Epithelial cell of esophagus (primary cell): ENCODE measurements at regions not wholly inside any gene's neighbourhood (a gene's known extent, or its start where the extent isn't known, plus 50 kb on each side); places are given as distances from the start of the nearest gene placed in this dataset.
"Not testable (repeated sequence)": the region's sequence is repeated elsewhere in the genome, so short reads cannot be mapped to it uniquely, and the experiment has no call there.

Experiments
- DNase-seq: peaks from one replicate; pipeline ENCODE4 v3.0.0; 2010; ENCODE audit warnings: low read depth
- H3K4me3 ChIP-seq: 2 replicates; pipeline ENCODE4 v1.5.1; 2011; ENCODE audit warnings: mild to moderate bottlenecking, low read length, control low read depth
- TF ChIP-seq, protein P1 (sequence below): IDR thresholded peaks from 2 replicates; pipeline ENCODE4 v1.5.1; 2011; ENCODE audit warnings: low read depth, mild to moderate bottlenecking, low read length, control low read depth, inconsistent platforms; ENCODE audit not compliant: insufficient read depth; ENCODE audit errors: missing control alignments

DNA sequence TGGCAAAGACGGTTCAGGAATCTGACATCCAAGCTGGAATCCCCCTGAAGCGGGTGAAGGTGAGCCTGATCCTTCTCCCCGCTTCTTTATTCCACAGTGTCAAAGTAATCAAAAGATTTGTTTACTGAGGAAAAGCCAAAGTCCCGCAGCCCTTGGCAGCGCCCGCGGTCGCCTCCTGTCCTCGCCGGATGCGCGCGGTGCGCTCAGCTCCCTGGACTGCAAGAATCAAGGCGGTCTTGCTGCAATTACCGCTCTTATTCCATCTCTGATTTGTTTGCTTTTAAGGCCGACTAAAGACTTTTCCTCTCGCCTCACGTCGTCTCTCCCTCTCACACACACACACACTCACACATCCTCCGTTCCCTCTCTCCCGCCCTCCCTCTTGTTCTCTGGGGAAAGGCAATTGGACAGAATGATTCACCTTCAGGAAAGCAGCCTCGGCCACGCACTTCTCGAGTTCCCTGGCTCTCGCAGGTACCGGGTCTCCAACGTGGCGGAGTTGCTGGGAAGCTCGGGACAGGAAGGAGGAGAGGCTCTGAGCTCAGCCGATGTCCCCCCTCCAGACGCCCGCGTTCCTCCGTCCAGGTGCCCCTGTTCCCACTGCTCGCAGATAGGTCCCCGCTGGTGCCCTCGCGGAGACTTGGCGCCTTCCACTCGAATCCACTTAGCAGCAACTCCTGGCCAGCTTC lies 68.6 kb upstream of the USP15 start:
- TF ChIP-seq, protein P1, sequence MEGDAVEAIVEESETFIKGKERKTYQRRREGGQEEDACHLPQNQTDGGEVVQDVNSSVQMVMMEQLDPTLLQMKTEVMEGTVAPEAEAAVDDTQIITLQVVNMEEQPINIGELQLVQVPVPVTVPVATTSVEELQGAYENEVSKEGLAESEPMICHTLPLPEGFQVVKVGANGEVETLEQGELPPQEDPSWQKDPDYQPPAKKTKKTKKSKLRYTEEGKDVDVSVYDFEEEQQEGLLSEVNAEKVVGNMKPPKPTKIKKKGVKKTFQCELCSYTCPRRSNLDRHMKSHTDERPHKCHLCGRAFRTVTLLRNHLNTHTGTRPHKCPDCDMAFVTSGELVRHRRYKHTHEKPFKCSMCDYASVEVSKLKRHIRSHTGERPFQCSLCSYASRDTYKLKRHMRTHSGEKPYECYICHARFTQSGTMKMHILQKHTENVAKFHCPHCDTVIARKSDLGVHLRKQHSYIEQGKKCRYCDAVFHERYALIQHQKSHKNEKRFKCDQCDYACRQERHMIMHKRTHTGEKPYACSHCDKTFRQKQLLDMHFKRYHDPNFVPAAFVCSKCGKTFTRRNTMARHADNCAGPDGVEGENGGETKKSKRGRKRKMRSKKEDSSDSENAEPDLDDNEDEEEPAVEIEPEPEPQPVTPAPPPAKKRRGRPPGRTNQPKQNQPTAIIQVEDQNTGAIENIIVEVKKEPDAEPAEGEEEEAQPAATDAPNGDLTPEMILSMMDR: no peak
- peak; percentile 72 for DNase-seq
- peak overlapping the region; percentile 30 for H3K4me3 ChIP-seq

DNA sequence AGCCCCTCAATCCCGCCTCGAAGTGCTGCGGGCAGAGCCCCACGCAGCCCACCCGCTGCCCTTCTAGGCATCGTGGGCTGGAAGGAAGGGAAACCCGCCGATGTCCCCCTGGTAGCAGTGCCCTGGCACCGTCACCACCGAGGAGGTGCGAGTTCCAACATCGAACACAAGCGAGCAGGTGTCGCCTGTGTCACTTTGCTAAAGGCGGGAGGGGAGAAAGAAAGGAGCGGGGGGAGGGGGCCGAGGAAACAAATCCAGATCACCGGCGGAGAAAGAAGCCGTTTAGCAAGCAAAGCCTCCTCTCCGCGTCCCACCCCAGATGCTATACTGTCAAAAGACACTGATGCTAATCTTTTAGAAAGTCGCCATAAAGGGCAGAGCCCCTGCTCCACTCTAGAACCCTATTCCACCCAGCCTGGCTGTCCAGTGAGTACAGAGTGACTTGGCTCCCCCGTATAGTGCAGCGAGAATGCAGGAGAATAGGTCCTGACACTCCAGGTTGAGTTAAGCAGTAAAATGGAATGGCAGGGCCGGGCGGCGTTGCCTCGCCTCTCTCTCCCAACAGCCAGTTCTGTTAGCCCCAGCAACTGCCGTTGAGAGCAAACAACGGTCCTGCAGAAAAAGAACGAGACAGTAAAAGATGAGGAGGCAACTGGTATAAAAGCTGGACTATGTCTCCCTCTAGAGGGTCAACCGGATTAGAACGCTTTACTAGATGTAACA lies 67.9 kb upstream of the USP15 start:
- peak overlapping the region; percentile 30 for H3K4me3 ChIP-seq
- TF ChIP-seq, protein P1: peak; percentile 67
- peak; percentile 80 for DNase-seq

DNA sequence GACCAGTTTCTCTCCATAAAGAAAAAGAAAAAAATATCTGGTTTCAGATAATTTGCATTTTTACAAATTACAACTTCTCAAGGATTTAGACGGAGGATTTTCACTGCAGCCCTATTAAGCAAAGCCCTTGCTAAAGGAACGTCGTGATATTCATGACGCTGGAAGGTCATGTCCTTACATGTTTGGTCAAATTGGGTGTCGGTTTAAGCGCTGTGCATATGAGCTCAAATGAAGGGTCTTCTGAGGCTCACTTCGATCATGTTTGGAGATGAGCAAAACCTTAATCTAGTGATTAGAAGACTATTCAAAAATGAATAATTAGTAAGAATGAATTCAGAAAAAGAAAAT lies 67.3 kb upstream of the USP15 start:
- TF ChIP-seq, protein P1: no peak
- peak overlapping the region; percentile 30 for H3K4me3 ChIP-seq
- DNase-seq: no peak

DNA sequence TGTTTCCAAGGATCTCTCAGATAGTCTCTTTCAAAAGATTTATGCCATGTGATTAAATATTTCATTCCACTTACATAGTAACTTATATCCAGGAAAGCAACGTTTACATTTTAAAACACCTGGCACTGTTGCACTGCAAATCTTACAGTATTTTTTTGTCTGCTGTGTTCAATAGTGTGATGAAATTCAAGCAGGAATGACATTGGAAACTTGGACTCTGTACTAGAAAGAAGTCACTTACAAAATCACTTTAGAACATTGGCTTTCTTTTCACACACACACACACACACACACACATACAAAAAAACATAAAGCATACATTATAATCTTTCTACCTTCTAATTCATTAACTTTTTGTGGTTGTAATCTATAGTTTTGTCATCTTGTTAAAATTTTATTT lies 66.2 kb upstream of the USP15 start:
- no peak overlapping the region for H3K4me3 ChIP-seq
- TF ChIP-seq, protein P1: no peak

DNA sequence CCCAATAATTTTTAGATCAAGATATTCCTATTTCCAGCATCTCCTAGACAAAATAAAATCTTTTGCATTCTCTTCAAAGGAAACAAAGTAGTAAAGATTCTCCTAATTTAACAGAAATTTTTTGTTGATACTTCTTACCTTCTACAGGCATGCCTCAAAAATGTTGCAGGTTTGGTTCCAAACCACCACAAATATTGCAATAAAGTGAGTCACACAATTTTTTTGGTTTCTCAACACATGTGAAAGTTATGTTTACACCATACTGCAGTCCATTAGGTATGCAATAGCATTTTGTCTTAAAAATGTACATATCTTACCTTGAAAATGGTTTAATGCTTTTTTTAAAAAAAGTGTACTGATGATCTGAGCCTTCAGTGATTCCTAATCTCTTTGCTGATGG lies 65.6 kb upstream of the USP15 start:
- H3K4me3 ChIP-seq: no peak overlapping the region
- TF ChIP-seq, protein P1: no peak
- DNase-seq: peak; percentile 86

More for the DNA sequence above, 66.2 kb upstream of the USP15 start:
- DNase-seq: no peak

DNA sequence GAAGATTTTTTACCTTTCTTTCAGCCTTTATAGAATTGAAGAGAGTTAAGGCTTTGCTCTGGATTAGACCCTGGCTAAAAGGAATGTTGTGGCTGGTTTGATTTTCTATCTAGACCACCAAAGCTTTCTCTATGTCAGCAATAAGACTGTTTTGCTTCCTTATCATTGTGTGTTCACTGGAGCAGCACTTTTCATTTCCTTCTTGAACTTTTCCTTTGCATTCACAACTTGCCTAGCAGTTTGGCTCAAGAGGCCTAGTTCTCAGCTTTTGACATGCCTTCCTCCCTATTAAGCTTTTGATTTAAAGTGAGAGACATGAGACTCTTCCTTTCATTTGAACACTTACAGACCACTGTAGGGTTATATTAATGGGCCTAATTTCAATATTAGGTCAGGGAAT lies 64.1 kb upstream of the USP15 start:
- DNase-seq: no peak
- TF ChIP-seq, protein P1: no peak
- H3K4me3 ChIP-seq: no peak overlapping the region

DNA sequence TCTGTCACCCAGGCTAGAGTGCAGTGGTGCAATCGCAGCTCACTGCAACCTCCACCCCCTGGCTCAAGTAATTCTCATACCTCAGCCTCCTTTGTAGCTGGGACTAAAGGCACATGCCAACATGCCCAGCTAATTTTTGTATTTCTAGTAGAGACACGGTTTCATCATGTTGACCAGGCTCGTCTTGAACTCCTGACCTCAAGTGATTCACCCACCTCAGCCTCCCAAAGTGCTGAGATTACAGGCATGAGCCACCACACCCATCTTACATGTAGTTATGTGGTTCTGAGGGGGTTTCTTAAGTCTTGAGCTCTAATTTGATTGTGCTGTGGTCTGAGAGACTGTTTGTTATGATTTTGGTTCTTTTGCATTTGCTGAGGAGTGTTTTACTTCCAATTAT lies 57.3 kb upstream of the USP15 start:
- not testable (repeated sequence) for H3K4me3 ChIP-seq
- peak; percentile 55 for DNase-seq
